Skeletal muscle satellite cell (primary cell): ENCODE measurements at regions not wholly inside any gene's neighbourhood (a gene's known extent, or its start where the extent isn't known, plus 50 kb on each side); places are given as distances from the start of the nearest gene placed in this dataset.
"Not testable (repeated sequence)": the region's sequence is repeated elsewhere in the genome, so short reads cannot be mapped to it uniquely, and the experiment has no call there.

Source experiments
- H3K27me3 ChIP-seq: 2 replicates; pipeline ENCODE4 v1.7.0; 2013; ENCODE audit warnings: low read length; ENCODE audit not compliant: control insufficient read depth, insufficient read depth
- H3K36me3 ChIP-seq: 2 replicates; pipeline ENCODE4 v1.7.0; 2013; ENCODE audit warnings: mild to moderate bottlenecking, control low read depth, low read length; ENCODE audit not compliant: insufficient read depth
- H3K4me1 ChIP-seq: 2 replicates; pipeline ENCODE4 v1.7.0; 2013; ENCODE audit warnings: low read length; ENCODE audit not compliant: control insufficient read depth, insufficient read depth
- H3K4me2 ChIP-seq: 2 replicates; pipeline ENCODE4 v1.7.0; 2013; ENCODE audit warnings: mild to moderate bottlenecking, low read length
- H3K4me3 ChIP-seq: 2 replicates; pipeline ENCODE4 v1.7.0; 2013; ENCODE audit warnings: low read length
- H3K9ac ChIP-seq: 2 replicates; pipeline ENCODE4 v1.7.0; 2013; ENCODE audit warnings: mild to moderate bottlenecking, low read depth, low read length, moderate library complexity
- H3K9me3 ChIP-seq: replicated peaks from 2 replicates; pipeline ENCODE4 v1.7.0; 2013; ENCODE audit warnings: mild to moderate bottlenecking, control low read depth, low read length

GRCh38 chr2:38482710-38483109 is 105.6 kb upstream of the ATL2 start:
- not testable (repeated sequence) for H3K9me3 ChIP-seq, H3K4me3 ChIP-seq, H3K36me3 ChIP-seq, H3K4me1 ChIP-seq, H3K4me2 ChIP-seq, H3K9ac ChIP-seq
- peaks cover 15% of the 10 kb centered on the region for H3K27me3 ChIP-seq

- Histone ChIP-seq H3K4me2 (no peak overlapping the region), H3K4me1 (no peaks in the 10 kb centered on the region), H3K9ac (no peak overlapping the region), H3K4me3 (no peak overlapping the region), H3K27me3 (peaks cover 23% of the 10 kb centered on the region), H3K36me3 (no peaks in the 10 kb centered on the region), H3K9me3 (peaks cover 6% of the 10 kb centered on the region)
These were observed 103.5 kb upstream of the ATL2 start for GRCh38 chr2:38480617-38481016.

GRCh38 chr2:38477006-38477405 is 99.9 kb upstream of the ATL2 start:
- Histone ChIP-seq H3K4me3 (no peak overlapping the region), H3K4me1 (no peaks in the 10 kb centered on the region), H3K9ac (no peak overlapping the region), H3K4me2 (no peak overlapping the region), H3K36me3 (no peaks in the 10 kb centered on the region), H3K9me3 (peaks cover 6% of the 10 kb centered on the region), H3K27me3 (peaks cover 33% of the 10 kb centered on the region)

GRCh38 chr2:38475567-38475881 is 98.5 kb upstream of the ATL2 start:
- H3K36me3 ChIP-seq: no peaks in the 10 kb centered on the region
- H3K27me3 ChIP-seq: peaks cover 41% of the 10 kb centered on the region
- no peak overlapping the region for H3K4me2 ChIP-seq
- no peak overlapping the region for H3K9ac ChIP-seq
- H3K9me3 ChIP-seq: peaks cover 3% of the 10 kb centered on the region
- no peaks in the 10 kb centered on the region for H3K4me1 ChIP-seq
- no peak overlapping the region for H3K4me3 ChIP-seq

- Histone ChIP-seq H3K36me3 (no peaks in the 10 kb centered on the region), H3K27me3 (peaks cover 47% of the 10 kb centered on the region), H3K4me1 (no peaks in the 10 kb centered on the region), H3K4me3 (no peak overlapping the region), H3K9me3 (no peaks in the 10 kb centered on the region), H3K4me2 (no peak overlapping the region), H3K9ac (no peak overlapping the region)
These were observed 97.9 kb upstream of the ATL2 start for GRCh38 chr2:38474715-38475566.

GRCh38 chr2:38474021-38474456 is 97.0 kb upstream of the ATL2 start:
- Histone ChIP-seq H3K4me2 (no peak overlapping the region), H3K9ac (no peak overlapping the region)

GRCh38 chr2:38473333-38474005 is 96.4 kb upstream of the ATL2 start:
- no peaks in the 10 kb centered on the region for H3K36me3 ChIP-seq
- H3K4me1 ChIP-seq: no peaks in the 10 kb centered on the region
- H3K9me3 ChIP-seq: no peaks in the 10 kb centered on the region
- peaks cover 55% of the 10 kb centered on the region for H3K27me3 ChIP-seq
- H3K9ac ChIP-seq: no peak overlapping the region
- H3K4me3 ChIP-seq: no peak overlapping the region
- H3K4me2 ChIP-seq: no peak overlapping the region

More at GRCh38 chr2:38474021-38474456, 97.0 kb upstream of the ATL2 start:
- no peaks in the 10 kb centered on the region for H3K36me3 ChIP-seq
- no peak overlapping the region for H3K4me3 ChIP-seq
- no peaks in the 10 kb centered on the region for H3K4me1 ChIP-seq
- H3K9me3 ChIP-seq: no peaks in the 10 kb centered on the region
- peaks cover 55% of the 10 kb centered on the region for H3K27me3 ChIP-seq

GRCh38 chr2:38470115-38470514 is 93.0 kb upstream of the ATL2 start:
- H3K9me3 ChIP-seq: no peaks in the 10 kb centered on the region
- peaks cover 61% of the 10 kb centered on the region for H3K27me3 ChIP-seq

GRCh38 chr2:38467768-38468455 is 90.8 kb upstream of the ATL2 start:
- Histone ChIP-seq H3K36me3 (no peaks in the 10 kb centered on the region), H3K4me2 (no peak overlapping the region), H3K4me3 (no peak overlapping the region), H3K9me3 (no peaks in the 10 kb centered on the region), H3K4me1 (no peaks in the 10 kb centered on the region), H3K27me3 (peaks cover 56% of the 10 kb centered on the region), H3K9ac (no peak overlapping the region)

More at GRCh38 chr2:38470115-38470514, 93.0 kb upstream of the ATL2 start:
- no peak overlapping the region for H3K4me2 ChIP-seq
- no peaks in the 10 kb centered on the region for H3K4me1 ChIP-seq
- H3K36me3 ChIP-seq: no peaks in the 10 kb centered on the region
- no peak overlapping the region for H3K9ac ChIP-seq
- no peak overlapping the region for H3K4me3 ChIP-seq

- no peaks in the 10 kb centered on the region for H3K36me3 ChIP-seq
- peaks cover 3% of the 10 kb centered on the region for H3K4me1 ChIP-seq
- H3K4me2 ChIP-seq: no peak overlapping the region
- no peak overlapping the region for H3K4me3 ChIP-seq
- peaks cover 54% of the 10 kb centered on the region for H3K27me3 ChIP-seq
- no peaks in the 10 kb centered on the region for H3K9me3 ChIP-seq
- no peak overlapping the region for H3K9ac ChIP-seq
These were observed 90.0 kb upstream of the ATL2 start for GRCh38 chr2:38466876-38467767.

GRCh38 chr2:38466409-38466808 is 89.3 kb upstream of the ATL2 start:
- no peaks in the 10 kb centered on the region for H3K9me3 ChIP-seq
- peaks cover 3% of the 10 kb centered on the region for H3K4me1 ChIP-seq
- no peak overlapping the region for H3K4me2 ChIP-seq
- H3K36me3 ChIP-seq: no peaks in the 10 kb centered on the region
- no peak overlapping the region for H3K4me3 ChIP-seq
- no peak overlapping the region for H3K9ac ChIP-seq
- peaks cover 49% of the 10 kb centered on the region for H3K27me3 ChIP-seq
